Endothelial cell (in vitro differentiated cells): ENCODE measurements at regions not wholly inside any gene's neighbourhood (a gene's known extent, or its start where the extent isn't known, plus 50 kb on each side); places are given as distances from the start of the nearest gene placed in this dataset.

ENCODE experiments used
- DNase-seq: peaks from one replicate; pipeline ENCODE4 v3.0.0; 2021; ENCODE audit warnings: low spot score
- H3K27ac Mint-ChIP-seq: one replicate; pipeline ENCODE4 v1.8.0; 2021; ENCODE audit warnings: mixed read lengths, inconsistent platforms; ENCODE audit not compliant: unreplicated experiment
- H3K27me3 Mint-ChIP-seq: one replicate; pipeline ENCODE4 v1.8.0; 2021; ENCODE audit warnings: mild to moderate bottlenecking, moderate library complexity, mixed read lengths, inconsistent platforms; ENCODE audit not compliant: unreplicated experiment
- H3K36me3 Mint-ChIP-seq: one replicate; pipeline ENCODE4 v1.8.0; 2021; ENCODE audit warnings: mild to moderate bottlenecking, low read depth, mixed read lengths, inconsistent platforms; ENCODE audit not compliant: unreplicated experiment
- H3K4me1 Mint-ChIP-seq: one replicate; pipeline ENCODE4 v1.8.0; 2021; ENCODE audit warnings: mild to moderate bottlenecking, mixed read lengths, inconsistent platforms; ENCODE audit not compliant: unreplicated experiment
- H3K4me3 Mint-ChIP-seq: one replicate; pipeline ENCODE4 v1.8.0; 2021; ENCODE audit warnings: mild to moderate bottlenecking, mixed read lengths, inconsistent platforms; ENCODE audit not compliant: unreplicated experiment
- H3K9me3 Mint-ChIP-seq: one replicate; pipeline ENCODE4 v1.8.0; 2021; ENCODE audit warnings: mixed read lengths, inconsistent platforms; ENCODE audit not compliant: unreplicated experiment
- CTCF ChIP-seq: fragments of 200-600 bp; sonication (generic); IDR thresholded peaks from one replicate; pipeline ENCODE4 v1.5.0; 2021; ENCODE audit warnings: antibody characterized with exemption; ENCODE audit not compliant: unreplicated experiment

GRCh38 chr10:83343676-83344075 lies 795.6 kb upstream of the GHITM start:
- DNase-seq = no peak
- no peak for TF ChIP-seq CTCF
- Mint-ChIP-seq H3K27me3 (peaks cover 2% of the 10 kb centered on the region), H3K27ac (no peak overlapping the region), H3K4me1 (no peaks in the 10 kb centered on the region), H3K36me3 (no peaks in the 10 kb centered on the region), H3K9me3 (peaks cover 4% of the 10 kb centered on the region), H3K4me3 (no peak overlapping the region)

GRCh38 chr10:83346266-83346910 lies 792.9 kb upstream of the GHITM start:
- Mint-ChIP-seq H3K4me1 (no peaks in the 10 kb centered on the region), H3K4me3 (no peak overlapping the region), H3K27me3 (no peaks in the 10 kb centered on the region), H3K27ac (no peak overlapping the region), H3K9me3 (no peaks in the 10 kb centered on the region), H3K36me3 (no peaks in the 10 kb centered on the region)
- no peak for DNase-seq
- no peak for TF ChIP-seq CTCF

GRCh38 chr10:83352588-83352987 lies 786.7 kb upstream of the GHITM start:
- no peak for TF ChIP-seq CTCF
- no peak for DNase-seq
- no peak overlapping the region for H3K4me3 Mint-ChIP-seq
- no peaks in the 10 kb centered on the region for H3K4me1 Mint-ChIP-seq
- no peaks in the 10 kb centered on the region for H3K9me3 Mint-ChIP-seq
- H3K27ac Mint-ChIP-seq = no peak overlapping the region
- H3K36me3 Mint-ChIP-seq = no peaks in the 10 kb centered on the region
- H3K27me3 Mint-ChIP-seq = no peaks in the 10 kb centered on the region

GRCh38 chr10:83354456-83354855 lies 784.9 kb upstream of the GHITM start:
- no peaks in the 10 kb centered on the region for H3K36me3 Mint-ChIP-seq
- H3K9me3 Mint-ChIP-seq = no peaks in the 10 kb centered on the region
- H3K27ac Mint-ChIP-seq = no peak overlapping the region
- H3K4me1 Mint-ChIP-seq = no peaks in the 10 kb centered on the region
- H3K27me3 Mint-ChIP-seq = no peaks in the 10 kb centered on the region
- no peak for DNase-seq
- H3K4me3 Mint-ChIP-seq = no peak overlapping the region
- no peak for TF ChIP-seq CTCF

GRCh38 chr10:83357004-83357403 lies 782.3 kb upstream of the GHITM start:
- Mint-ChIP-seq H3K27ac (no peak overlapping the region), H3K27me3 (no peaks in the 10 kb centered on the region), H3K4me1 (no peaks in the 10 kb centered on the region), H3K4me3 (no peak overlapping the region), H3K36me3 (no peaks in the 10 kb centered on the region), H3K9me3 (peaks cover 1% of the 10 kb centered on the region)
- no peak for DNase-seq
- TF ChIP-seq CTCF = no peak
